Dedifferentiated amniotic fluid mesenchymal stem cell (primary cell): ENCODE measurements at regions not wholly inside any gene's neighbourhood (a gene's known extent, or its start where the extent isn't known, plus 50 kb on each side); places are given as distances from the start of the nearest gene placed in this dataset.
"Not testable (repeated sequence)": the region's sequence is repeated elsewhere in the genome, so short reads cannot be mapped to it uniquely, and the experiment has no call there.

ENCODE experiments used
- DNase-seq: peaks from one replicate; pipeline ENCODE4 v3.0.0-alpha.2; 2016; ENCODE audit errors: extremely low spot score

DNA sequence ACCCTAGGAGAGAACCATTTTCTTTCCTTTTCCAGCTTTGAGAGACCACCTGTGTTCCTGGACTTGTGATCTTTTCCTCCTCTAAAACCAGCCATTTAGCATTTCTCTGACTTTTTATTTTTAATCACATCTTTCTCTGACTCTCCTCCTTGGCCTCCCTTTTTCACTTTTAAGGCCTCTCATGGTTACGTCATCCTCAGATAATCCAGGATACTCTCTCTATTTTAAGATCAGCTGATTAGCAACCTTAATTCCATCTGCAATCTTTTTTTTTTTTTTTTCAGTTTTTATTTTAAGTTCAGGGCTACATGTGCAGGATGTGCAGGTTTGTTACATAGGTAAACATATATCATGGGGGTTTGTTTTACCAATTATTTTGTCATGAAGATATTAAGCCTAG, 54.0 kb downstream of the RFPL4B start:
- no peak for DNase-seq

- no peak for DNase-seq
Observed at GRCh38 chr6:112407101-112407590, 60.0 kb downstream of the RFPL4B start.

- no peak for DNase-seq
Observed at GRCh38 chr6:112408522-112408921, 61.4 kb downstream of the RFPL4B start.

GRCh38 chr6:112409311-112409710, 62.2 kb downstream of the RFPL4B start:
- DNase-seq = peak; percentile 24

GRCh38 chr6:112413780-112414179, 66.7 kb downstream of the RFPL4B start:
- no peak for DNase-seq

GRCh38 chr6:112415366-112415765, 68.2 kb downstream of the RFPL4B start:
- DNase-seq = no peak

GRCh38 chr6:112416866-112417265, 69.7 kb downstream of the RFPL4B start:
- DNase-seq = no peak

DNA sequence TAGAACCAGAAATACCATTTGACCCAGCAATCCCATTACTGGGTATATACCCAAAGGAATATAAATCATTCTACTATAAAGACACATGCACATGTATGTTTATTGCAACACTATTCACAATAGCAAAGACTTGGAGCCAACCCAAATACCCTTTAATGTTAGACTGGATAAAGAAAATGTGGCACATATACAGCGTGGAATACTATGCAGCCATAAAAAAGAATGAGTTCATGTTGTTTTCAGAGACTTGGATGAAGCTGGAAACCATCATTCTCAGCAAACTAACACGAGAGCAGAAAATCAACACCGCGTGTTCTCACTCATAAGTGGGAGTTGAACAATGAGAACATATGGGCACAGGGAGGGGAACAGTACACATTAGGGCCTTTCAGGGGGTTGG, 79.9 kb downstream of the RFPL4B start:
- not testable (repeated sequence) for DNase-seq

- DNase-seq = no peak
Observed at GRCh38 chr6:112427499-112427898, 80.4 kb downstream of the RFPL4B start.

DNA sequence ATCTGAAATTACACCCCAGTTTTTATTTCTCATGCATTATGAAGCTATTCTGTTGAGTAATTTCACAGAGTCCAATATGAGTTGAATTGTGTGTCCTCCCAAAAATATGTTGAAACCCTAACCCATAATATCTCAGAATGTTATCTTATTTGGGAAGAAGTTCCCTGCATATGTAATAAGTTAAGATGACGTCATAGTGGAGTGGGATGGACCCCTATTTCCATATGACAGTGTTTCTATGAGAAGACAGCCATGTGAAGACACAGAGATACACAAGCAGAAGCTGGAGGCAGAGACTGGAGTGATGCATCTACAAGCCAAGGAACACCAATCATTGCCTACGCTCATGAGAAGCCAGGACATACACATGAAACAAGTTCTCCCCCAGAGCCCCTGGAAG, 81.3 kb downstream of the RFPL4B start:
- no peak for DNase-seq

DNA sequence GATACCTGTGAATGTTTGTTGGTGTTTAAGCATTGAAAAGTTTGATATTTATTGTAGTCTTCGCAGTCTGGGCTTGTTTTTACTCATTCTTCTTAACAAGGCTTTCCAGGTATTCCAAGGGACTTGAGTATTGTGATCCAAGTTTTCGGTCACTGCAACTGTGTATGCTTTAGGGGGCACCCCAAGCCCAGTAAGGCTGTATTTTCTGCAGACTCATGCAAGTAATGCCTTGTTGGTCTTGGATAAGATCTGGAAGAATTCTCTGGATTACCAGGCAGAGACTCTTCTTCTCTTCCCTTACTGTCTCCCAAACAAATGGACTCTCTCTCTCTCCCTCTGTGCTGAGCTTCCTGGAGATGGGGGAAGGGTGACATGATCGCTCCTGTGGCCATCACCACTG, 82.1 kb downstream of the RFPL4B start:
- no peak for DNase-seq

- DNase-seq = no peak
Observed at GRCh38 chr6:112431803-112432202, 84.7 kb downstream of the RFPL4B start.

GRCh38 chr6:112432853-112433252, 85.7 kb downstream of the RFPL4B start:
- DNase-seq = no peak

DNA sequence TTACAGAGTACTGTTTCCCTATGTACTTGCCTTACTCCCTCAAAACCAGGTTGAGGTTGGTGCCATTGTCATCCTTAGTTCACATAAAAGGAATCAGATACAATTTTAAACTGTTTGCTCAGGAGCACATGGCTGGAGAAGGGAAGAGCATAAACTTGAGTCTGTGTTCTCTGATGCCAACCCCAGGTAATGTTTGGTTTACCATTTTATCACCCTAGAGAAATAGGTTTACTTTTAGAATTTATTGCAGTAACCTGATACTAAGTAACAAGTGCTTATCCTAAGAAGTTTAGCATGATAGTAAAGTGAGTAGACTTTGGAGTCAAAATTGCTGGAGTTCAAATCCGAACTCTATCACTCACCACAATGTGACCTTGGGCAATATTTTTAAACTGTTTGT, 86.3 kb downstream of the RFPL4B start:
- DNase-seq = no peak

GRCh38 chr6:112434896-112435435, 87.8 kb downstream of the RFPL4B start:
- DNase-seq = no peak

GRCh38 chr6:112437058-112437457, 89.9 kb downstream of the RFPL4B start:
- DNase-seq = no peak

DNA sequence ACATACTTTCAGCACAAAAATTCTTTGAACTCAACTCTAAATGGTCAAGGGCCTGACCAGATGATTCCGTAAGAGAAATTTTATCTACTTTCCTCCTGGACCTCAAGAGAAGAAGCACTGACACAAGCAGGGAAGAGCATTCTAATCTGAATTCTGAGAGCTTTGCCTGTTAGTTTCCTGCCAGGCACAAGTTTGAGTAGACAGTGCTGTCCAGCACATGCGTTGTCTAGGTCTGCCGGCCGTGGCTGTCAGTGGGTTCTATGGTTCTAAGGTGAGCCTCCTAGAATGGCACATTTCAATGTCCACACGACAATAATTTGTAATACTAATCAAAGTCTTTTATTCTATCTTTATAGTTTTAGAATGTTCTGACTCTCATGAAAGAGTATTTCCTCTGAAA, 91.9 kb downstream of the RFPL4B start:
- DNase-seq = no peak

DNA sequence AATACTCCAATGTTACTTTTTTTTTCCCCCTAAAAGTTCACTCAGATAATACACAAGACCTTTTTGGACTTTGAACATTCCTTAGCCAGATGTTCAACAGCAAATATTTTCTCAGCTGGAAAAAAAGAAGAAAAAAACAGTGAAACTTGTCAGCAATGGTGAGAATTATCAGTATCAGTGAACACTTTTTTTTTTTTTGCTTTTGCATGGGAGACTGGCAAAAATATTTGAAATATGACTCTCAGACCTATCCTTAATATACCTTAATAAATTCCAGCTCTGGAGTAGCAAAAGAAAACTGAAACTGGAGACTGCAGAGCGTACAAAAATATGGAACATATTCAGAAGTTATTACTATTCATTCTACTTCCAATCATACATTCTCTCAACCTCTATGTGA, 92.3 kb downstream of the RFPL4B start:
- DNase-seq = no peak

DNA sequence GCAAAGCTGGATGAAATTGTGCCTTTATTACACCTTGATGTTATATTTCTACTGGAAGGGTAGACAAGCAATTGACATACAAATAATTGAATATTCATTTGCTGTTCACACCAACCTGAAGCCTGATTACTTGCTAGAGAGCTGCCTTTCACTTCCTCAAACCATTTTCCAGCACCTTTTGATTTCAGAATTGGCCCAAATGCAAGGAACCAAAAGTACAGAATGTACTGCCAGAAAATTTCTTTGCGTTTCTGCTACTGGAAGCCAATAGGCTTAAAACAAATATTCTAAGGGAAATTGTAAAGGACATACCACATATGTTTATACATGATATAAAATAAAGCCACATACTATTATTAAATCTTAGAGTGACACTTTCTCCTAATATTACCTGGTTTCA, 94.5 kb downstream of the RFPL4B start:
- DNase-seq = no peak

DNA sequence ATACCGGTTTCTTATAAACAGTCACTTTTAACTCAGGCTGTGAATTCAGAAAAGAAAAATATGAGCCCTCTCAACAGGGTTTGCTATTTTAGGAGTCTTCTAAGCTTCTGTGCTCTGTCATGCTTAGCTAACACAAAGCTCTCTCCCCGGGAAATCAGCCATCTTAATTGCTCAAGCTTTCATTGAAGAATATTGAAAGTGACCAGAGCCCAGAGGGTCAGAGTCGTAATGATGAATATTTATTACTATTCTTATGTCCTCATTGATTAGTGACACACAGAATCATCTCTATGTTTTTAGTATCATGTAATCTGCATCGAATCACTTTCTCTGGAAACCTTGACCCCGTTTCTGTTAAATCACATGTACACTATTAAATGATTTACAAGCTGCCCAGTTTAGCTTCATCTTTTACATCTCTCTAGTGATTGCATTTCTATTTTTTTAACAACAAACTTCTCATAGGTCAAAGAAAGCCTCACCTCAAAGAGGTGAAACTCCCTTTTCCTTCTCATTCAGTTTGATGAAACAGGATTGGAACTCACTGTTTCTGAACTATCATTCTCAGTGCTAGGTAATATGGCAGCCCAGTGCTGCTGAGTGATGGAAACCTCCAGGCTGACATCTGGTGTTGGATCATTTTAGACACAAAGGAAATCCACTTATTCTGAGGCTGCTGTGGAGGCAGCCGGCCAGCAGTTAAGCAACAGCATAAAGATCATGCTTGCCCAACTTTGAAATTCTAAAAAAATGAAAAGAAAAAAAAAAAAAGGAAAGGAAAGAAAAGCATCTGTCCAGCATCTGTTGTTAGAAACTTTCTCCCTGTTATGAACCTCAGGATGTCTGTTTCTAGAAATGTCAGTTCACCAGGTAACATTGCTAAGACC, 96.3 kb downstream of the RFPL4B start:
- DNase-seq = peak; percentile 79

- DNase-seq = not testable (repeated sequence)
Observed at GRCh38 chr6:112448786-112449185, 101.7 kb downstream of the RFPL4B start.

DNA sequence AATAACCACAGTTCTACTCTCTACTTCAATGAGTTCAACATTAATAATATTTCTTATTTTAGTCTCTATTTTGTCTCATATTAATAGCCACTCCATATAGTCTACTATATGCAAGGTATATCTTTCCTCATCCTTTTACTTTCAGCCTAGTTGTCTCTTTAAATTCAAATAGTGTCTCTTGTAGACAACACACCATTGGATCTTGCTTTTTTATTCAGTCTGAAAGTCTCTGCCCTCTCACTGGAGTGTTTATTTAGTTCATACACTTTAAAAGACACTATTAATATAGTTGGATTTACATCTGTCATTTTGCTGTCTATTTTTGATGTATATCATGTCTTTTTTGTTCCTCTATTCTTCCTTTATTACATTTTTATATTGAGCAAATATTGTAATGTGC, 103.5 kb downstream of the RFPL4B start:
- DNase-seq = no peak

GRCh38 chr6:112457886-112458285, 110.8 kb downstream of the RFPL4B start:
- DNase-seq = no peak
